ENCODE measurements at regions not wholly inside any gene's neighbourhood (a gene's known extent, or its start where the extent isn't known, plus 50 kb on each side); places are given as distances from the start of the nearest gene placed in this dataset.

GRCh38 chr5:125856949-125857348, 566.3 kb upstream of the GRAMD2B start:
- no peak overlapping the region for H3K27ac Mint-ChIP-seq
- ChIA-PET CTCF (no interaction called here), POLR2A (no interaction called here)
- DNase-seq = no peak
- no peaks in the 10 kb centered on the region for H3K27me3 Mint-ChIP-seq
- peaks cover 2% of the 10 kb centered on the region for H3K36me3 Mint-ChIP-seq (ENCODE audit: low read depth)
- intact Hi-C loops (cut with micrococcal nuclease) = no loop called here
- H3K4me3 Mint-ChIP-seq = no peak overlapping the region
- no peak for TF ChIP-seq CTCF (IDR thresholded peaks at IDR 0.05)
- peaks cover 12% of the 10 kb centered on the region for H3K9me3 Mint-ChIP-seq
- no peak for ATAC-seq (ENCODE audit: low read depth)
- H3K4me1 Mint-ChIP-seq = peaks cover 4% of the 10 kb centered on the region

- CTCF ChIA-PET = no interaction called here
- H3K4me1 Mint-ChIP-seq = peaks cover 4% of the 10 kb centered on the region
Observed at GRCh38 chr5:125863579-125863978, 559.6 kb upstream of the GRAMD2B start.

GRCh38 chr5:125865166-125865815, 557.9 kb upstream of the GRAMD2B start:
- ChIA-PET CTCF (no interaction called here), POLR2A (no interaction called here)
- H3K9me3 Mint-ChIP-seq = peaks cover 3% of the 10 kb centered on the region
- H3K4me1 Mint-ChIP-seq = peaks cover 4% of the 10 kb centered on the region
- H3K4me3 Mint-ChIP-seq = no peak overlapping the region
- intact Hi-C loops (cut with micrococcal nuclease) = no loop called here
- no peak for TF ChIP-seq CTCF (IDR thresholded peaks at IDR 0.05)
- ATAC-seq (ENCODE audit: low read depth) = no peak
- H3K27me3 Mint-ChIP-seq = peaks cover 2% of the 10 kb centered on the region
- no peaks in the 10 kb centered on the region for H3K36me3 Mint-ChIP-seq (ENCODE audit: low read depth)
- H3K27ac Mint-ChIP-seq = no peak overlapping the region
- DNase-seq = no peak

More at GRCh38 chr5:125863579-125863978, 559.6 kb upstream of the GRAMD2B start:
- no peak for DNase-seq
- no peak for ATAC-seq (ENCODE audit: low read depth)
- no peak overlapping the region for H3K27ac Mint-ChIP-seq
- TF ChIP-seq CTCF (IDR thresholded peaks at IDR 0.05) = no peak
- peaks cover 2% of the 10 kb centered on the region for H3K27me3 Mint-ChIP-seq
- intact Hi-C loops (cut with micrococcal nuclease) = no loop called here
- H3K36me3 Mint-ChIP-seq (ENCODE audit: low read depth) = no peaks in the 10 kb centered on the region
- H3K4me3 Mint-ChIP-seq = no peak overlapping the region
- H3K9me3 Mint-ChIP-seq = peaks cover 3% of the 10 kb centered on the region
- POLR2A ChIA-PET = no interaction called here

DNA sequence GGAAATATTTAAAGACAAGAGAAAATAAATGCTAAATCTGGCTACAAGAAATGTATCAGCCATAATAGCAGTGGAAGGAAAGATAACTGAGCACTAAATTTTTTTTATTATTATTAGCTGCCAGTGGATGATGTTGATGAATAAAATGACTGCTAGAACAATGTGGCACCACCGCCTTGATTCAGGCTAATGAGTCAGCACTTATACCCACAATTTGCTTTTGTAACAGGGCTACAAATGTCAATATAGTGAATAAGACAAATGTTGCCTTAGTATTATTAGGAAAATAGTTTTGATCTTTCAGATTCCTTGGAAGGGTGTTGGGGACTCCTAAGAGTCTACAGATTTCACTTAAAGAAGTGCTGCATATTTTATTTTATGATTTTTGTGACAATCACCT, 555.2 kb upstream of the GRAMD2B start:
- TF ChIP-seq CTCF (IDR thresholded peaks at IDR 0.05) = no peak
- ChIA-PET POLR2A (no interaction called here), CTCF (no interaction called here)
- Mint-ChIP-seq H3K27me3 (peaks cover 4% of the 10 kb centered on the region), H3K9me3 (no peaks in the 10 kb centered on the region), H3K4me3 (no peak overlapping the region), H3K4me1 (no peaks in the 10 kb centered on the region), H3K27ac (no peak overlapping the region), H3K36me3 (ENCODE audit: low read depth) (no peaks in the 10 kb centered on the region)
- intact Hi-C loops (cut with micrococcal nuclease) = no loop called here
- DNase-seq (no peak), ATAC-seq (ENCODE audit: low read depth) (no peak)

DNA sequence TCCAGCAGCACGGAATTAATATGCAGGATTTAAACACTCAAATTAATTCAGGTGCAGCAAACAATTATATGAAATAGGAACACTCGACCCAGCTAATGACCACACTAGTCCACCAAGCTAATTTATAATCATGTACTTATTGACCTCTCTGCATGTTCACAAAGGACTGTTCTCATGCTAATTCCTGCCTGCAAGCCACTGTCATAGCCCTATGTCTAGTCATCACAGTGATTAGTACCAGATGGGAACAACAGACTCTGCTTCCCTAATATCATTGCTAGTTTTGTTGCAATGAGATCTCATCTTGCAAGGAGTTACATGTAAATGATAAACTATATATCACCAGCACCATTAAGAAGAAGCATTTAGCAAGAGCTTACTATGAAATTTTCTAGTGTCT, 553.0 kb upstream of the GRAMD2B start:
- Mint-ChIP-seq H3K4me3 (no peak overlapping the region), H3K4me1 (no peaks in the 10 kb centered on the region), H3K27ac (no peak overlapping the region), H3K27me3 (peaks cover 2% of the 10 kb centered on the region), H3K36me3 (ENCODE audit: low read depth) (no peaks in the 10 kb centered on the region), H3K9me3 (no peaks in the 10 kb centered on the region)
- intact Hi-C loops (cut with micrococcal nuclease) = no loop called here
- no peak for TF ChIP-seq CTCF (IDR thresholded peaks at IDR 0.05)
- ATAC-seq (ENCODE audit: low read depth) = no peak
- ChIA-PET POLR2A (no interaction called here), CTCF (no interaction called here)
- DNase-seq = no peak
